Medulla oblongata (tissue), 1 donor: ENCODE measurements at regions not wholly inside any gene's neighbourhood (a gene's known extent, or its start where the extent isn't known, plus 50 kb on each side); places are given as distances from the start of the nearest gene placed in this dataset.

Experiments used
- DNase-seq: peaks from one replicate; pipeline ENCODE4 v3.0.0-alpha.2; 2015; ENCODE audit errors: extremely low spot score

DNA sequence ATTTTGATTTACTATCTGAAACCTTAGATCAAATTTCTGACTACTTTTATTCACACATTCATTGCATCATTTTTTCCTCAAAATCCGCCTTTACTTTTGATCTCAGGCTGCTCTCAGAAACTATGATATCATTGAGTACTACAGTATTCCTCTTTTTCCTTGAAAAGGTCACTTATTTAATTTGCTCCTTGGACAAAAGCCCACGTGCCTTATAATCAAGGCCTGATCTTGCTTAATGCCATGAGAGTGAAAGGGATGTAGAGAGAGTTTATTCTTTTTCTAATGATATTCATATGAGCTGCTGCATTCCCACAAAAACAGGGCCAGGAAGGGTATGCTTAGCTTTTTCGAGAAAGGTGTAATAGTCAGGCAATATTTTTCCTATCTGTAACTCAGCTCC lies 327.0 kb downstream of the ETS1 start:
- DNase-seq, result no peak

DNA sequence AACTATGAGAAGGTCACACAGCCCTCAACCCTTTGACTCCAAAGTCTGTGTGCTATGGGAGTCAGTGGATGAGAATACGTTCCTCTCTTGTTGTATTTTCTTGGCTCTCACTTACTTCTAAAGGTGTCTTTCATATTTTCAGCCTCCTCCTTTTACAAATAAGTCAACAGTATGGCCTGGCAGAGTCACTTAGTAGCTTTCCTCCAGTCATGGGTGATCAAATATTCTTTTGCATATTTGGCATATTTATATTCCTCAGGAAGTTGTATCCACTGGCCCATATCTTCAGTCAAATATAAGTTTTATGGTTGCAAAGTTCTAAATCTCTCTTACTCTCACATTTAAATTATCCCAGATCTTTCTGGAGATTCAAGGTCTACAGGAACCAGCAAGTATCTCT lies 327.5 kb downstream of the ETS1 start:
- DNase-seq, result no peak

DNA sequence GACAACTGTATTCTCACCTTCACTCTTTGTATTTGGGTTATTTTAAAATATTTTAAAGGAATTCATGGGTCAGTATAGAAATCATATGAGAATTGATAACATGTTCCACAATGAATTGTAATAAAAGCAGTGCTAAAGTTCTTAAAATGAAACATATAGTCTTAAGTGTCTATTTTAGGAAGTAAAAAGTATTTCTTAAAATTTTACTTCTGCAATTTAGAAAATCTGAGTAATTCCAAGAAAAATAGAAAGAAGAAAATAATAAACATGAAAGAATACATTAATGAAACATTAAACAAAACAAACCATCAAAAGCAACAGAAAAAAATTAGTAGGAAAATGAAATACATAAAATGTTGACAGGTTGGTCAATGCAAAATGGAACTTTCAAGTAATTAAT lies 332.4 kb downstream of the ETS1 start:
- no peak for DNase-seq

DNA sequence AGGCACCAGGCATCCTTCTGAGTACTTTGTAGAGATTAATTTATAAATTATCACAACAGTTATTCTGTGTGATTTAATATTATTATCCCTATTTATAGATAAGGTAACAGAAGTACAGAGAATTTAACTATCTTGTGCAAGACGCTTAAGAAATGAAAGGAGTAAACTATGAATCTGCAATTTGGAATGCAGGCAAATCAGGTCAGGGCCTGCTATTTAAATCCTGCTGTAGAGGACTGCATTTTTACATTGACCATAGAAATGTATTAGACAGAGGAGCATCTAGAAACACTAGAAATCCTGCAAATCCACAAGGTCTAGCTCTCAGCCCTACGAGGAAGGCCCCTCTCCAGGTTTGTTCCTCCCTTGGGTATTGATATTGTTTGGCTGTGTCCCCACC lies 336.2 kb downstream of the ETS1 start:
- DNase-seq, result no peak

DNA sequence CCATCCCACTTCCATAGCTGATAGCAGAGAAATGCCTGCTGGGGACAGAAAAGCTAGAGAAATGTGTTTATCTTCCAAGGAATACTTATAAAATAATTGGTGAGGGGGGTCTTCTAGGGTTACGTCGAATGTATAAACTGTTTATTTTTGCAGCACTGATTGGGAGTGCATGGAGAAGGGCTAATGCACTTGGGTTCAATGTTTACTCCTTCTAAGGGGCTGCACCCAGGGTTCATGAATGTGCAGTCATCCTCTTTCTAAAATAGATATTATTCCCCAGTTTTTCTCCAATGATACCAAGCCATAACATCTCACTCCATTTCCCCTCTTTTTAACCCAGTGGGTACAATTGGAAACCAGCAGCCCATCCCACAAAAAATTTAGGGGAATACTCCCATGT lies 336.9 kb downstream of the ETS1 start:
- DNase-seq, result no peak

DNA sequence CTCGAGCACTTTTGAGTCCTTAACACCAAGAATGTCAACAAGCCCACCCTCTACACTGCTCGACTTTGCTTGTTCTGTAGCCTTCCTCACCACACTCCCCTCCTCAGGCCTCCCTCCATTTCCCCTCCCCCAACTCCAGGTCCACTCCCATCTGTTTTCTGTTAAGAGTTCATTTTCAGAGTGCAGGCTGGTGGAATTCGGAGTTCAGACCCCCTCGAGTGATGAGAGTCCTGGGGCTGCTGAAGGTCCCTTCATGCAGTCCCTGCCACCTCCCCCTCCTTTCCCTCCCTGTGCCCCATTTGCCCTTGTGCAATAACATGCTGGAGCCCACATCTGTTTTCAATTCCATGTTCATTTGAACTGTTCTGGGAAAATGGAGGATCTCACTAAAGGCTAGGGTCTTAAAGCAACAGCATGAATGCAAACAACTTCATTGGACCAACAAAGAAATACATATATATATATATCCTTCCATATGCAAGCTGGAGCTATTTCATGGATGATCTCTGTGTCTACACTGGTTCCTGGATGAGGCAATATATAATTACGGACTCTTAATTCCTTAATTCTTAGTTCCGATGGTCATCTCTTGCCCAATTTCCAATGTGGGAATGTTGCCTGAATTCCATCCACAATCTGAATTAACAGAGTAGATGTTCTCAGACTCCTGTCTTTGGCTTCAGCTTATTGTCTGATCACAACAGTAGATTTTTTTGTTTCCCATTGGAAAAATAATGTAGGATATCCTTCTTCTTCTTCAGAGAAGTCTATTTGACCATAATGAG lies 340.4 kb downstream of the ETS1 start:
- no peak for DNase-seq

DNA sequence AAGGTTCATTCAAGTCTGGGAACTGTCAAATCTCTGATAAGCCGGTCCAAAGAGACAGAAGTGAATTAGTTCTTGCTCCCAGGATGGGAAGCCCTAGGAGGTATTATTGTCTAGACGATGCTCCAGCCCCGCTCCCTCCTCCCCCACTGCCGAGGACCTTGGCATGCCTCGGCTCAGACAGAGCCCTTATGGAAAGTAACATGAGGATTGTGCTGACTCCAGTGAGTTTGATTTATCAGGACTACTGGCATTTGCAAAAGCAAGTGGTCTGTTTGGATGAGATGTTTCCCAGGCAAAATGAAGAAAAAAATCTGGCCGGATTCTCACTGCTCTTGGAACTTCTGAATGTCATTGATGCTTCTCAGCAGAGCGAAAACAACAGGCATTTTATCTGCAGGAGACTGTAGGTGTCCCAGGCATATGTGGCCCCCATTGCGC lies 341.0 kb downstream of the ETS1 start:
- DNase-seq, result no peak

DNA sequence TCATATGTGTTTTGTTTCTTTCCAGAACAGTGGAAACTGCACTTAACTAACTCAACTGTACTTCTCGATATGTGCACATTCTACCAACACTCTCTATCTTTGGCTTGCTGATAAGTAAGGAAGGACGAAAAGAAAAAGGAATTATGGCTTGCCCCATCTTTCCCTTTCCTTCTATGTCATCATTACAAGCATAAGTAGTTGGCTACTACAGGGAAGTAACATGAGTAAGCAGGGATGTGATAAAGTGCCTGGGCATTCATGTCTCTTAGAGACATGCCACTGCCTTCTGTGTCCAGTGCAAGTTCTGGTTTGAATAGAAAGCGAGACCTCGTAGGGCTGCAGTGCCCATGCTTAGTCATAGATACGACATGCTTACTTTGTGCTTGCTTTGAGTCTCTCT lies 342.5 kb downstream of the ETS1 start:
- DNase-seq, result no peak

DNA sequence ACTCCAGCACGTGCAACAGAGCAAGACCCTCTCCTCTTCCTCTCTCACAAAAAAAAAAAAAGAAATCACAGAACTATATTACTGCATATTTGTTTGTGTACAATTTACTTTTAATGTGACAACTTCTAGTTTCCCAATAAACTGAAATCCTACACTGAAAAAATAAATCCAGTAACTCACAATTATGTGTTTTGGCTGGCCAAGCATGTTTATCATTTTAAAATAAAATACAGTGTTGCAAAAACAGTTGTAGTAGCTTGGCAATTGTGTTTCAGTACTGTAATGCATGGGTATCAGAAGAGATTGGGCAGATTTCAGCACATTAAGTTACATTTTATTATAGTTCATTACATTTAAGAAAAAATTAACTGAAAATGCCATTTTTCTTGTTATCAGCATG lies 344.9 kb downstream of the ETS1 start:
- DNase-seq, result no peak

DNA sequence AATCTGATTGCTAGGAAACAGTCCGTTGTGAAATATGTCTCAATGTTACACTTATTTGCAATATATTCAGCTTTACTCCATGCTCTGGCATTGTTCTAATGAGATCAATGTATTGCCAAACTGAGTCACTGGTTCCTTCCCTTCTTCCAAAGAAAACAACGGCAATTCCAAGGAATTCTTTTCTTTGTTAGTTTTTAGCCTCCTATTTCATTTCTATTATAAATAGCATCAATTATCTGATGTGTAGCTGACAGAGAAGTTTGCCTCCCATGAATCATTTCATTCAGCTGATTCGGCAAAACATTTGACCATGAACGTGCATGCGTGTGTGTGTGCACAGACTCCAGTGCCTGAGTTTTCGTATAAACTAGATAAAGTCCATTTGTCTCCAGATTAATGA lies 346.8 kb downstream of the ETS1 start:
- no peak for DNase-seq

DNA sequence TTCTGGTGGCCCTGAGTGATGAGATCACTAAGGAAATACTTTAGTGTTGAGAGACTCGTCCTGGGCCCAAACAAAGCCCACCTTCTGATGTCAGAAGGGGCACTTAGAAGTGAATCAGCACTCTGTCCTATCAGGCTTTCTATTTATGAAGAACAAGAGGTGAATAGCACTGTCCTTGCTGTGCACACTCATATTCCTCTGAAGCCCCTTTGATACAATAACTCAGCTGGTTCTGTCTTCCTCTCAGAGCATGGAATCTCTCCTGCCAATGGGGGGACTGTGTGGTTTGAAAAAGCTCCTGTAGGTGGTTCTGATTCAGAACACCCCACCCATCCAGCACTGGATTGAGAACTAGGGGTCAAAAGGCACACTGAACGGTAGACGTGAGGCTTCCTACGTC lies 348.1 kb downstream of the ETS1 start:
- no peak for DNase-seq

DNA sequence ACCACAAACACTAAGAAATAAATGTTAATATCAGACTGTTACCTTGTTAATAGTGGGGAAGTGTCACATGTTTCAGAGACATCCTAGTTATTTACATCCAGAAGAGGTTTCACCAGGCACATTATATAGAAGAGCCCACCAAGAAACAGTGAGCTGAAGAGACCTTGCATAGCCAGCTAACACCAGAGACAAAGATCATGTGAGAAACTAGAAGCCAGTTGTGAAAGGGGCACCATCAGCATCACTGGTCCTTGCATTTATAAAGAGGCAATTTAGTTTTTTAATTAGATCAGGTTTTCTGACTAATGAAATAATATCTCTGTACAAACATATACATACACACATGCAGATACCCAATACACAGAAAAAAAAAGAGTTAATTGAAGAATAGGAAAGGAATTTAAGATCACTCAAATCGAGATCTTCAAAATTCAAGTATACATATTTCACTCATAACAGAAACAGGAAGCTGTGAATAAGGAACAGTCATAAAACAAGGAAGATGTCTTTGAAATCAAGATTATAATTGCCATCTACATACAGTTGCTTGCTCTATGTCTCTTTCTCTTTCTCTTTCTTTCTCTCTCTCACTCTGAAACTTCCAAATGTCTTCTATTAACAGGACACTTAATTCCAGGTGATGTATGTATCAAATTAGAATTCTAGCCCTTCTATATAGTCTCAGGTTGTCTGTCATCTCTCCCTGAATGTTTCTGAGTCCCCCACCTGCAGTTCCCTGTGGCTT lies 348.7 kb downstream of the ETS1 start:
- no peak for DNase-seq

DNA sequence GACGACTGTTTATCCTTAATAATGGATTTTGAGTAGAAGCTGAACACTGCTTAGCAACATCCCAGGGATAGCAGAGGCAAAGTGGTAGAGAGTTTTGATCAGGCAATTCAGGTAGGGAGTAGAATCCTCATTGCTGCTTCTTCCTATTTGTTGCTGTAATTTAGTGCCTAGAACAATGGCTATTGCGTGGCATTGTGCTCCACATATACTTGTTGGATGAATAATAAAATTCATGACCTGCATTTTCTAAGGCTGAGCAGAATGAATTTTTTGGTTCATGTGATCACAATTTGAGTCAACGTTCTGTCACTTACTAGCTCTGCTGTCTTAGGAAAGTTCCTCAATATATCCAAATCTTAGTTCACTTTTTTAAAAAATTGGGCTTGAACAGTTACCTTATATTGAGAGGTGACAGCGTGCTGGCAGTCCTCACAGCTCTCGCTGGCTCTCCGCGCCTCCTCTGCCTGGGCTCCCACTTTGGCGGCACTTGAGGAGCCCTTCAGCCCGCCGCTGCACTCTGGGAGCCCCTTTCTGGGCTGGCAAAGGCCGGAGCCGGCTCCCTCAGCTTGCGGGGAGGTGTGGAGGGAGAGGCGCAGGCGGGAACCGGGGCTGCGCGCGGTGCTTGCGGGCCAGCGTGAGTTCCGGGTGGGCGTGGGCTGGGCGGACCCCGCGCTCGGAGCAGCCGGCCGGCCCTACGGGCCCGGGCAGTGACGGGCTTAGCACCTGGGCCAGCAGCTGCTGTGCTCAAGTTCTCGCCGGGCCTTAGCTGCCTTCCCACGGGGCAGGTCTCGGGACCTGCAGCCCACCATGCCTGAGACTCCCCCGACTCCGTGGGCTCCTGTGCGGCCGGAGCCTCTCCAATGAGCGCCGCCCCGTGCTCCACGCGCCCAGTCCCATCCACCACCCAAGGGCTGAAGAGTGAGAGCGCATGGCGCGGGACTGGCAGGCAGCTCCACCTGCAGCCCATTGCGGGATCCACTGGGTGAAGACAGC lies 350.6 kb downstream of the ETS1 start:
- DNase-seq, result no peak

DNA sequence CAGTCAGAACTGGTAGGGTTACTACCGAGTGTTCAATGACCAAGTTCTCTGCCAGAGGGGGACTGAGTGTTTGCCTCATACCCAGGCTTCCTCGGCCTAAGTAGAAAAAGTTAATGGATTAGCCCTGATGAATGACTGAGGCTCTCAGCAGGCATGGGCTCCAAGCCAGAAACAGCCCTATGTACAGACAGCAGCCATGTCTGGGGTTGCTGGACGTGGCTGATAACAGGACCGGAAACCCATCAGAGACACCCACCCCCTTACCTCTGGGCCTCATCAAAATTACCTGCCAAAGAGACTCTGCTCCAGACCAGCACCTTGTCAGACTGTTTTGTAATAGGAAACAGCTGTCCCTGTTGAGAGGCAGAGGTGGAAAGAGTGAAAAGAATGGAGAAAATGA lies 351.4 kb downstream of the ETS1 start:
- DNase-seq, result no peak

DNA sequence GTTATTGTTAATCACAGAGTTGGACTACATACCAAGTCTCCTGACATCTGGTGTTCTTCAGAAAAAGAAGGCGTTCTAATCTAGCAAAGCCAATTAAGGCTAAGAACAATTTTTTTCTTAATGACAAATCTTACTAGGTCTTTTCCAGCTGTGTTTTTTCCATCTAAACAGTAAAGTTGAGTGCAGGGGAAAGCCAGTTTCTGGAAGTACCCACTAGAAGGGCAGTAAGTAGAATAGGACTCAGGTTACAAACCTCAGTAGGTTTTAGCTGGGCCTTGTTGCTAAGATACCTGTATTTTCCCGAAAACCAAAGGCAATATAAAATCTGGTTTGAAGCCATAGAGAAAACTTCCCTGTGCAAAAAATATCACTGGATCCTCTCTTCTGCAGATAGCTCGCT lies 351.9 kb downstream of the ETS1 start:
- DNase-seq, result no peak

DNA sequence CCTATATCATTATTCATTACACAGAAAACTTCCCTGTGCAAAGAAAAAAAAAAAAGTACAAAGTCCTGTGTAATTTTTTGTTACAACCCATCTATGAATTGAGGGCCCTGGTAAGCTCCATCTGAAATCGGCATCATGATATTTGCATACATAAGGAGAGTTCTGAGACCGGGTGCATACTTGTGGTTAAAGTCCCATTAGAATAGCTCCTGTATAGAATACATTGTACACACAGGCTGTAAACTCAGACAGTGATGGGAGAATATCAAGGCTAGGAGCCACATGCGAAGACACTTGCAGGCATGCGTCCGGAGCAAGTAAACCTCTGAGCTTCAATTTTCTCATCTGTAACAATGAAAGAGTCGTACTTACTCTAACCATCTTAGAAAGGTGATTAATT lies 353.2 kb downstream of the ETS1 start:
- DNase-seq, result no peak

DNA sequence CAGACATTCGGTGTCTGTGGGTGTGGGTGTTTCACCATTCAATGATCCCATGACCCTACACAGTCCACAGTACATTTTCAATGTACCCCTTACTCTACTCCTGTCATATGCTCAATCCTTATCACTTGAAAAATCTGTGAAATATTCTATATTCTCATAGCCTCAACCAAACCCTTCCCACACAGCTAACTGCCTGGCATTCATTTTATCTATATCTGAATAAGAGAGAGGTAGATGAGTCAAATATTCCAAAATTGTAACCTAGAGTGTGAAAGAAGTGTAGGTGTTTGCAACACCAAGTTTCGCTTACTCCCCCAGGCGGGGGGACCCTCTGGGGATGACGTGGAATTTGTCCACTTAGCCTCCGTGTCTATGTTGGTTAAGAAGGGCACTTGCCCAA lies 354.8 kb downstream of the ETS1 start:
- no peak for DNase-seq

DNA sequence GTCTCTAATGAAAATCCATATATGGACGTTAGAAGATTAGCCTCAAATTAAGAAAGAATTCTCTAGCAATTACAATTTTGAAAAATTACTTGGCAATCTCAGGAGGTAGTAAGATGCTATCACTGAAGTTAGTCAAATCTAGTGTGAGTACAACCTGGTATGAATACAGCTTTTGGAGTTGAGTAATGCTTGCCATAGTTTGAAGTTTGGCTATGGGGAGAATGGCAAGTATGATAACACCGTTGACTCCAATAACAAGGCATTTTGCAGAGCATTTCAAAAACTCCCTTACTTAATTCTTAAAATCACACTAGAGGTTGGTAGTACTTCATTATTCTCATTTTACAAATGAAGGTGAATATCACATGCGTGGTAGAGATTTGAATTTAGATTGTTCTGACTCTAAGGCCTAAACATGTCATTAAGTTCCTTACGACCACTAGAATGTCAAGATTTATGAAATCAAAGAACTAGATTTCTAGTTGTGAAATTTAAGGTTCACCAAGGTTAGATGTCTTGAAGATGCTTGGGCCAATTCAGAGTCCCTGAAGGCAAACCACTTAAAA lies 355.4 kb downstream of the ETS1 start:
- DNase-seq, result no peak

DNA sequence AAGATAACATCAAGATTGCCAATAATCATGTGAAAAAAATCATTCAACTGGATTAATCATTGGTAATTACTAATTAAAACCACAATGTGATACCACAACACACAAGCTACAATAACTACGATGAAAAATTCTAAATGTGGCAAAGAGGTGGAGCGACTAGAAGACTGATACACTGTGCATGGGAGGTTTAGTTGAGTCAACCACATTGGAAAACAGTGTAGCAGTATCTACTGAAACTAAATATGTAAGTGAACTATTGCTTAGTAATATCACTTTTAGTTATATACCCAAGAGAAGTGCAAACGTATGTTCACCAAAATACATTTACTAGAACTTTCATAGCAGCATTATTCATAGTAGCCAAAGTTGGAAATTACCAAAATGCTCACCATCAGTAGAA lies 359.9 kb downstream of the ETS1 start:
- DNase-seq, result no peak

DNA sequence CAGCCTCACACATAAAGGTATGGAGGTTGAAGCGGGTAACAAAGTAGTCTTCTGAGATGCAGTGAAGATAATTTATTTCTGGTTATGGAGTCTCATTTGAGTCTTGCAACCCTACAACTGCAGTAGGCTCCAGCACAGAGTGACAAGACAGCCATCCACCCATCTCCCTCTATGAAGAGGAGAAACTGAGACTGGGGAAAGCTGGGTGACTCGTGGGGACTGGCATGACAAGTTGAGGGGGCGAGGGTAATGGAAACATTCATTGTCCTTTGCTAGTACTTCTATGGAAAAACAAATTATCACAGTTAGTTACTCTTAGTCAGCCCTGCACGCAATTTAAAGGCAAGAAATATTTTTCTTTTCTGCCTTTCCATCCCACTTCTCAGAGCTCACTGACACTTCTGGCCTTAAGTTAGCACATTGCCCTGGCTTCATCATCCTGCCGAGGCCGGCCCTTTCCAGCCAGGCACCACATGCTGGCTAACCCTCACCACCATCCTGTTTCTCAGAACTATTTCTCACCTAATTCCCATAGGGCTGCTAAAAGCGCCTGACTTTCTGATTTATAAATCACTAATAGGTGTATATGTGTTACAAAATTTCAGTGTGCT lies 361.1 kb downstream of the ETS1 start:
- DNase-seq, result no peak

DNA sequence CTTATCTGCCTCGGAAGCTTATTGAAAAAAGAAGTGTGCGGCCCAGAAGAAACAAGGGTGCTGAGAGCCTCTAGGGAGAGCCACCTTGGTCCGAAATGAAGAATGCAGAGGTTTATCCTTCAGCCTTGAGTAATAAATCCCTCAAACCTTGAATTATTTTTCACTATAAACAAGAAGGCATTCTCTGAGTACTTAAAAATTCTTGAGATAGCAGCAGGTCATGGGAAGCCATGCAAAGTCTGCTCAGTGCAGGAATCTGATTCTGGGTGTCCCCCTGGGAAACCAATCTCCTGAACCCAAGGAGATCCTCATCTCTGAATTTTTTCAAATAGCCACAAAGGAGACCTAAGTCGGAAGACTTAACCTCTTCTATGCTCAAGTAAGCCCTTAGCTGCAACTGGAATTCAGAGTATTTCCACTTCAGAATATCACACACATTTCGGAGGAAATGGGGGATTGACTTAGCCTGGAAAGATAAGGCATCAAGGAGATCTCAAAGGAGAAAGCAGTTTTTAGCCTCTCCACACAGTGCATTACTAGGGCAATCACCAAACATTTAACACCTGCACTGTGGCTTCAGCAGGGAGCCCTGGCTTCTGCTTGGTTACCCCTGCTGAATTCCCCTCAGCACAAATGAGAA lies 365.0 kb downstream of the ETS1 start:
- no peak for DNase-seq
